Fibroblast of villous mesenchyme (primary cell): ENCODE measurements at regions not wholly inside any gene's neighbourhood (a gene's known extent, or its start where the extent isn't known, plus 50 kb on each side); places are given as distances from the start of the nearest gene placed in this dataset.

Source experiments
- DNase-seq: peaks from one replicate; pipeline ENCODE4 v3.0.0-alpha.2; 2010; ENCODE audit warnings: low read depth
- H3K4me3 ChIP-seq: 2 replicates; pipeline ENCODE4 v1.5.1; 2011; ENCODE audit warnings: low read depth, mild to moderate bottlenecking, low read length
- CTCF ChIP-seq: IDR thresholded peaks from 2 replicates; pipeline ENCODE4 v1.5.1; 2012; ENCODE audit warnings: low read depth, mild to moderate bottlenecking, low read length; ENCODE audit not compliant: insufficient read depth

DNA sequence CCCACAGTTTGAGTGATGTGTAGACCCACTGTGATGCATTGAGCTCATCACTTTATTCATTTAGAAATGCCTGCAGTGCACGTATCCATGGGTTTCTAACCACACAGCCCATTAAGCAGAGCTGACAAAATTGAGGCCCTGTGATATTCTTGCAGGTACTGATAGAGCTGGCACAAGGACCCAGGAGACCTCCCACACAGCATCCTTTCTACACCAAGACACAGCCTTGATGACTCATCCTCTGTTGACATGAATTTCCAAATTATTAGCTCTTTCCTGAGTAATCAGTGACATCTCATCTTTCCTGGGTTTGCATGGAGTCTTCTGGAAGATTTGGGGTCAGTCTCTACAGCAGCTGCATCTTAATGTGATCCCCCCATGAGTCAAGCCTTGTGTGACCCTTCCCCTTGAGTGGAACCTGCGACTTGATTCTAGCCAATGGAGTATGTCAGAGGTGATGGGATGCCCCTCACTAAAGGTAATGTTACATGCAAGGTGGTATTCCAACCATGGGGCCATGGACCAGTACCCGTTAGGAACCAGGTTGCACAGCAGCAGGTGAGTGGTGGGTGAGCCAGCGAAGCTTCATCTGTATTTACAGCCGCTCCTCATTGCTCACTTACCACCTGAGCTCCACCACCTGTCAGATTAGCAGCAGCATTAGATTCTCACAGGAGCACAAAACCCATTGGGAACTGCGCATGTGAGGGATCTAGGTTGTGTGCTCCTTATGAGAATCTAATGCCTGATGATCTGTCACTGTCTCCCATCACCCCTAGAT, 181.1 kb upstream of the ARL4C start:
- no peak overlapping the region for H3K4me3 ChIP-seq
- peak; percentile 65 for DNase-seq
- TF ChIP-seq CTCF: no peak

DNA sequence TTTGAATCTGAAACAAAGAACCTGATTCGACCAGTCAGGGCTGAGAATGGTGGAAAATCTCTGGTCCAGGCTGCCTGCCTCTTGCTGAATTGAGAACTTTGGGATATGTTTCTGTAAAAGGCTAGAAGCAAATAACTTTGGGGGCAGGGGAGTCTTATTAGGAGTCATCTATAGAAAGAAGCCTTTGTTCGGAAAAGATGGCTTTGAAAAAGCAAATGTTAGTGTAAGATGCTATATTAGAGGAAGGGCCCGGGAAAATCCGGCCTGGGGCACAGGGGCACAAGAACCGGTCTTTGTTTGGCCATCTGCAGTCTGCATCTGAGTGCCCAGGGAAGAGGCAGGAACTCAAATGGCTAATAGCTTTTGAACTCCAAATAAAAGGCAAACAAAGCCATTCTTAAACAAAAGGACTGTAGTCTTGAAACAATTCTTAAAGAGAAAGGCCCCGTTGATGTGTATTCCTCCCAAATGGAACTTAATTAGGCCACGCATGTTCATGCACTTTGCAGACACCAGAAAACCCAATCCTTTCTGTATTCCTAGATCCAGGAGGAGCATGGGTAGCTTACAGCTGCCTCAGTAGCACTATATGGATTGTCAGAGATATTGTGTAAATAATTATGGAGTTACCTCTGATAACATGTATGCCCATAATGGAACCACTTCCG, 180.0 kb upstream of the ARL4C start:
- no peak for TF ChIP-seq CTCF
- H3K4me3 ChIP-seq: no peak overlapping the region
- no peak for DNase-seq

- no peak for TF ChIP-seq CTCF
- H3K4me3 ChIP-seq: no peak overlapping the region
- no peak for DNase-seq
These were observed 179.4 kb upstream of the ARL4C start for GRCh38 chr2:234676109-234676782.

DNA sequence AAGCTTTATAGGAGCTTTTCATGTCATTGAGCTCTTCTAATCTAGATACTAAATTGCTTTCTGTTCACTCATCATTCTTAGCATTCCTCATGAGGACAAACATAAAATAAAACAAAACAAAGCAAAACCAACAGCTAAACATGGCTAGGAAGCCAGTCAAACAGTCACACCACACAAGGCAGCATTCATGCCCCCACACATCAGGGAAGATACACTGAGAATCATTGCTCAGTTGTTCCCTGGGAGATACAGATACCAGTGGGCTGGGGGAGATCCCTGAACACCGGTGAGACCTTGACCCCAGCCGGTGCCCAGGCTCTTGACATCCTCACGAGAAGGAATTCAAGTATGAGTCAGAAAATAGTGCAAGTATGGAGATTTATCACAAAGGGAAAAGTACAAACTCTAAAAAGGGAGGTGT, 177.9 kb upstream of the ARL4C start:
- peak; percentile 80 for DNase-seq
- no peak for TF ChIP-seq CTCF
- H3K4me3 ChIP-seq: no peak overlapping the region

- no peak for TF ChIP-seq CTCF
- H3K4me3 ChIP-seq: no peak overlapping the region
- DNase-seq: peak; percentile 24
These were observed 177.3 kb upstream of the ARL4C start for GRCh38 chr2:234673961-234674759.

GRCh38 chr2:234673501-234673900, 176.6 kb upstream of the ARL4C start:
- no peak overlapping the region for H3K4me3 ChIP-seq
- DNase-seq: no peak
- TF ChIP-seq CTCF: no peak
